ENCODE measurements at regions not wholly inside any gene's neighbourhood (a gene's known extent, or its start where the extent isn't known, plus 50 kb on each side); places are given as distances from the start of the nearest gene placed in this dataset.
A peak's percentile ranks its signal among the peaks of the same experiment; 100 is the strongest.

DNA sequence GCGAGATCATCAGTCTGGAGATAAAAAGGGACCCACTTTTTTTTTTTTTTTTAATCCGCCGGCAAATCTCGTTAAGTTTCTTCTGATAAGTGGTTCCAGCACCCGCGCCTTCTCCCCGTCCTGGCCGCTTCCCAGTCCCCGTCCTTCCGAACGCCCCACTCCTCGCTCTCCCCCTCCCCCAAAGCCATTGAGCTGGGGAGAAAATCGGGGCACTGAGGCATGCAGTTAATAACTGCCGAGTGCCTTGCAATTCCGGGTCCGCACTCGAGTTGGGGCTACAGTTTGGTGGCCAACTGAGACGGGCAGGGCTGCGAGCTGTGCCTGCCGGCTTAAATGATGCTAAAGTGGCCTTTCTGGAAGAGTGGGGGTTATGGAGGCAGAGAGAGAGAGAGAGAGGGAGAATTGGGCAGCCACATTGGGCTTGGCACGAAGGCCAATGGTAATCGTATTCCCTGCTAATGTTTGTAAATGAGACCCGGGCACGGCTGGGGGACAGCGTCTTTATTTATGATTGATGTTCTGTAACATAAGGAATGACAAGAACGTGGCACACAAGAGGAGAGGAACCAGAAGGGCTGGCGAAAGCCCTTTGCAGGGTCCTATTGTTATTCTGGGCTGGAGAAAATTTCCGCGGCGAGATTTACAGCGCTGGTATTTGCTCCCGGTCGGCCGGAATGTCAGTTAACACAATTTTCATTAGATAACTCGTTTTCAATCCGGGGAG, 115.4 kb upstream of the MYL2 start:
- no peak for DNase-seq
- FAIRE-seq: no peak
- Histone ChIP-seq H3K36me3 (ENCODE audit: control insufficient read depth in 3 of 3, insufficient read depth in 2 of 3, low read depth in 1 of 3, low read length in 3 of 3) (no peaks in the 10 kb centered on the region), H3K4me1 (ENCODE audit: control insufficient read depth in 3 of 3, insufficient read depth in 2 of 3, low read depth in 1 of 3, low read length in 2 of 3) (no peaks in the 10 kb centered on the region), H3K9me3 (ENCODE audit: control insufficient read depth in 2 of 2, insufficient read depth in 1 of 2, low read depth in 1 of 2, low read length in 1 of 2) (peaks cover 0 to 3% of the 10 kb centered on the region in 2 donors), H3K4me3 (ENCODE audit: low read depth in 1 of 3, low read length in 3 of 3) (no peak overlapping the region), H3K27ac (ENCODE audit: low read depth in 1 of 3, low read length in 2 of 3) (no peak overlapping the region), H3K27me3 (ENCODE audit: control insufficient read depth in 3 of 3, insufficient read depth in 3 of 3, low read length in 3 of 3) (peaks cover 18 to 49% (median 29%) of the 10 kb centered on the region in 3 donors)
- 3 to 6% (median 6%) methylated on average over 35 to 36 of the region's 36 CpGs for WGBS, 3 donors

GRCh38 chr12:111034886-111035577, 114.7 kb upstream of the MYL2 start:
- Histone ChIP-seq H3K4me1 (ENCODE audit: control insufficient read depth in 3 of 3, insufficient read depth in 2 of 3, low read depth in 1 of 3, low read length in 2 of 3) (no peaks in the 10 kb centered on the region), H3K27me3 (ENCODE audit: control insufficient read depth in 3 of 3, insufficient read depth in 3 of 3, low read length in 3 of 3) (peaks cover 18 to 50% (median 29%) of the 10 kb centered on the region in 3 donors), H3K9me3 (ENCODE audit: control insufficient read depth in 2 of 2, insufficient read depth in 1 of 2, low read depth in 1 of 2, low read length in 1 of 2) (no peaks in the 10 kb centered on the region), H3K4me3 (ENCODE audit: low read depth in 1 of 3, low read length in 3 of 3) (no peak overlapping the region), H3K27ac (ENCODE audit: low read depth in 1 of 3, low read length in 2 of 3) (no peak overlapping the region), H3K36me3 (ENCODE audit: control insufficient read depth in 3 of 3, insufficient read depth in 2 of 3, low read depth in 1 of 3, low read length in 3 of 3) (no peaks in the 10 kb centered on the region)
- FAIRE-seq: no peak
- peak in 1 of 2 donors; percentile 11 for DNase-seq
- 2 to 5% (median 4%) methylated on average over 42 to 50 of the region's 50 CpGs for WGBS, 3 donors

- WGBS, 3 donors: 1 to 6% (median 5%) methylated on average over 55 to 100 of the region's 100 CpGs
- Histone ChIP-seq H3K4me3 (ENCODE audit: low read depth in 1 of 3, low read length in 3 of 3) (peak within 1 kb of the TSS in 1 of 3 donors; percentile 21), H3K9me3 (ENCODE audit: control insufficient read depth in 2 of 2, insufficient read depth in 1 of 2, low read depth in 1 of 2, low read length in 1 of 2) (no peaks in the 10 kb centered on the region), H3K27me3 (ENCODE audit: control insufficient read depth in 3 of 3, insufficient read depth in 3 of 3, low read length in 3 of 3) (peaks cover 18 to 54% (median 29%) of the 10 kb centered on the region in 3 donors), H3K27ac (ENCODE audit: low read depth in 1 of 3, low read length in 2 of 3) (no peak within 1 kb of the TSS), H3K36me3 (ENCODE audit: control insufficient read depth in 3 of 3, insufficient read depth in 2 of 3, low read depth in 1 of 3, low read length in 3 of 3) (no peaks in the 10 kb centered on the region), H3K4me1 (ENCODE audit: control insufficient read depth in 3 of 3, insufficient read depth in 2 of 3, low read depth in 1 of 3, low read length in 2 of 3) (no peaks in the 10 kb centered on the region)
- FAIRE-seq (no peak), DNase-seq (peak in 1 of 2 donors; percentile 18)
Observed at GRCh38 chr12:111034083-111034885, 113.9 kb upstream of the MYL2 start, which contains the start of gene CUX2. CUX2 (plus strand) TSS chr12:111034165.

DNA sequence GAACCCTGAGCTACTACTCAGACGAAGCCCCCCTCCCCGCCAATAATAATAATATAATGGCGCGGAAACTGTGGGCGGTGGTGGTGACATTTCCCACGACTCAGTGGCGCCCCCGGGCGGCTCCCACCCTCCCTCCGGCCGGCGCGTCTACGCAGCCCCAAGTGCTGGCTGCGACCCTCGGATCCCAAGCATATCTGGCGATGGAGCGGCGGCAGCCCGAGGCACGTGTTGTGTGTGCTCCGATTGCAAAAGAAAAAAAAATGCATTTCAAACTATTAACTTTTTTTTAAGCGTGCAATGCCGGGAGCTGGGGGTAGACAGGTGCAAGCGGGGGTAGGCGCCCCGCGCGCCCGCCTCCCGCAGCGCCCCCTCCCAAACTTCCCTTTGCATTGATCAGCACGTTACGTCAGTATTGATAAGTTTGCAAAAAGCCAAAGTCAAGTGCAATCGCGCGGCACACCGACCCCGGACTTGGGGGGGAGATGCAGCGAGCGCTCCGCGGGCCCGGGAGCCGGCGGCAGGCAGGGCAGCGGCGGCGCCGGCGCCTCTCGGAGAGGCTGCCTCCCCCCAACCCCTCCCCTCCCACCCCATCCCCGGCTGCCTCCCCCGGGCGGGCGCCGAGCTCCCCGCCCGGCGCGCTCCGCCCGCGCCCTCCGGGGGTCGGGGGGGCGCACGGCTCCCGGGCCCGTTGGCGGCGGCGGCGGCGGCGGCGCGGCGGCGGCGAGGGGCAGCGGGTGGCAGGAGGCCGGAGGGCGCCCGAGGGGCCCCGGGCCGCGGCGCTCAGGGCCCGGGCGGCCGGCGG, 113.1 kb upstream of the MYL2 start:
- Histone ChIP-seq H3K9me3 (ENCODE audit: control insufficient read depth in 2 of 2, insufficient read depth in 1 of 2, low read depth in 1 of 2, low read length in 1 of 2) (no peaks in the 10 kb centered on the region), H3K4me3 (ENCODE audit: low read depth in 1 of 3, low read length in 3 of 3) (peak overlapping the region in 1 of 3 donors; percentile 21), H3K27me3 (ENCODE audit: control insufficient read depth in 3 of 3, insufficient read depth in 3 of 3, low read length in 3 of 3) (peaks cover 18 to 60% (median 29%) of the 10 kb centered on the region in 3 donors), H3K27ac (ENCODE audit: low read depth in 1 of 3, low read length in 2 of 3) (no peak overlapping the region), H3K36me3 (ENCODE audit: control insufficient read depth in 3 of 3, insufficient read depth in 2 of 3, low read depth in 1 of 3, low read length in 3 of 3) (no peaks in the 10 kb centered on the region), H3K4me1 (ENCODE audit: control insufficient read depth in 3 of 3, insufficient read depth in 2 of 3, low read depth in 1 of 3, low read length in 2 of 3) (no peaks in the 10 kb centered on the region)
- WGBS, 3 donors: 1 to 7% (median 5%) methylated on average over 63 to 93 of the region's 93 CpGs
- DNase-seq (no peak), FAIRE-seq (no peak)

- no peaks in the 10 kb centered on the region for H3K36me3 ChIP-seq (ENCODE audit: control insufficient read depth in 3 of 3, insufficient read depth in 2 of 3, low read depth in 1 of 3, low read length in 3 of 3)
- no peak for DNase-seq
- no peaks in the 10 kb centered on the region for H3K9me3 ChIP-seq (ENCODE audit: control insufficient read depth in 2 of 2, insufficient read depth in 1 of 2, low read depth in 1 of 2, low read length in 1 of 2)
- H3K27ac ChIP-seq (ENCODE audit: low read depth in 1 of 3, low read length in 2 of 3): no peak overlapping the region
- no peak overlapping the region for H3K4me3 ChIP-seq (ENCODE audit: low read depth in 1 of 3, low read length in 3 of 3)
- WGBS, 3 donors: 43 to 50% (median 48%) methylated on average over 5 of the region's 5 CpGs
- FAIRE-seq: no peak
- H3K4me1 ChIP-seq (ENCODE audit: control insufficient read depth in 3 of 3, insufficient read depth in 2 of 3, low read depth in 1 of 3, low read length in 2 of 3): no peaks in the 10 kb centered on the region
- H3K27me3 ChIP-seq (ENCODE audit: control insufficient read depth in 3 of 3, insufficient read depth in 3 of 3, low read length in 3 of 3): peaks cover 18 to 54% (median 26%) of the 10 kb centered on the region in 3 donors
Observed at GRCh38 chr12:111032591-111032919, 112.2 kb upstream of the MYL2 start.

DNA sequence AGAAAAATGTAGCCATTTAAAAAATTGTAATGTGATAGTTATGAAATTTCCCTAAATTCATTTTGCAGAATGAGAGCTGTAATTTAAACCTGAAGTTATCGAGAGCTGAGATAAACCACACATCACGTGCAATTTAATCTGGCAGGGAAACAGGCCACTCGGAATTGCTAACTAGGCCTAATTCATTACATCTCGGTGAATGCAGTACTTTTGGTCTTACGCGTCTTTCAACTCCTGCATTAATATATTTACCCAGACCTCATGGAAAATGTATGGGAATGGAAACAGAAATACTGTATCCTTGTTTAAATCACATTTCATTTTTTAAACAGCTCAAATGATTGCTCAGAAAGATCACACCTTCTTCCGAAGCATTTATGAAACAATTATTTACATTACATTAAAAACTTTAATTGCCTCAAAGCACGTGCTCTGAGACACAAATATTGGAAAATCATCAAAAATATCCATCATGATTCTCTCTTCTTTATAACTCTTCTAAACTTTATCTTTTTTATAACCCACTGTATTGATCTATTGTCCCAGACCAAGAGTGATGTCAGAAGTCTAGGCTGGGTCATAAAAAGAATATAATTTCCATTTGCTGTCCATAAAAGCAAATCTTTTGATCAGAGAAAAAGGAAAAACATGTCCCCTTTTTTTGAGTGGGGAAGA, 111.7 kb upstream of the MYL2 start:
- Histone ChIP-seq H3K4me1 (ENCODE audit: control insufficient read depth in 3 of 3, insufficient read depth in 2 of 3, low read depth in 1 of 3, low read length in 2 of 3) (no peaks in the 10 kb centered on the region), H3K27ac (ENCODE audit: low read depth in 1 of 3, low read length in 2 of 3) (no peak overlapping the region), H3K9me3 (ENCODE audit: control insufficient read depth in 2 of 2, insufficient read depth in 1 of 2, low read depth in 1 of 2, low read length in 1 of 2) (no peaks in the 10 kb centered on the region), H3K36me3 (ENCODE audit: control insufficient read depth in 3 of 3, insufficient read depth in 2 of 3, low read depth in 1 of 3, low read length in 3 of 3) (no peaks in the 10 kb centered on the region), H3K27me3 (ENCODE audit: control insufficient read depth in 3 of 3, insufficient read depth in 3 of 3, low read length in 3 of 3) (peaks cover 18 to 50% (median 23%) of the 10 kb centered on the region in 3 donors), H3K4me3 (ENCODE audit: low read depth in 1 of 3, low read length in 3 of 3) (no peak overlapping the region)
- FAIRE-seq (no peak), DNase-seq (no peak)
- 68 to 77% (median 69%) methylated on average over 8 of the region's 8 CpGs for whole genome bisulfite sequencing, 3 donors

DNA sequence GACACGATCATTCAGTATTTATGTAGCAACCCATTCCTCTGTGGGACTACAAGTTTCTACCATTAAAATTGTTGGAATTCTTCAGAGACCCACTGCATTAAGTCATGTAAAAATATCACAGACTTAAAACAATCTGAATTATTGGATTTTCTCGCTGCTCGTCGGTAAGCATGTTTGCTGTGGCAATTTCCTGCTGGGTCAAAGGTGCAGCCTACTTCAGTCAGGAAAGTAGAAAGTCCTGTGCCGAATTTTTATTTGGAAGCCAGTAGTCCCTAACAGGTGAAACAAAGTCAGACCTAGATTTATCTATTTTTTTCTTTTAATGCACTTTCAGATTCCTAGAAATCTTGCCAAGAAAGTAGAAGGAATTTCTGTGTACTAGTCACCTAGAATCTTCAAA, 110.4 kb upstream of the MYL2 start:
- H3K27me3 ChIP-seq (ENCODE audit: control insufficient read depth in 3 of 3, insufficient read depth in 3 of 3, low read length in 3 of 3): peaks cover 17 to 37% (median 18%) of the 10 kb centered on the region in 3 donors
- no peak overlapping the region for H3K4me3 ChIP-seq (ENCODE audit: low read depth in 1 of 3, low read length in 3 of 3)
- DNase-seq: no peak
- no peak overlapping the region for H3K27ac ChIP-seq (ENCODE audit: low read depth in 1 of 3, low read length in 2 of 3)
- no peak for FAIRE-seq
- WGBS, 3 donors: 15 to 37% (median 28%) methylated on average over 5 of the region's 5 CpGs
- no peaks in the 10 kb centered on the region for H3K9me3 ChIP-seq (ENCODE audit: control insufficient read depth in 2 of 2, insufficient read depth in 1 of 2, low read depth in 1 of 2, low read length in 1 of 2)
- H3K4me1 ChIP-seq (ENCODE audit: control insufficient read depth in 3 of 3, insufficient read depth in 2 of 3, low read depth in 1 of 3, low read length in 2 of 3): no peaks in the 10 kb centered on the region
- H3K36me3 ChIP-seq (ENCODE audit: control insufficient read depth in 3 of 3, insufficient read depth in 2 of 3, low read depth in 1 of 3, low read length in 3 of 3): no peaks in the 10 kb centered on the region

Data from small intestine (tissue), 7 donors.